Small intestine (tissue), 7 donors: ENCODE measurements at regions not wholly inside any gene's neighbourhood (a gene's known extent, or its start where the extent isn't known, plus 50 kb on each side); places are given as distances from the start of the nearest gene placed in this dataset.

Experiments used
- DNase-seq, 2 donors: peaks; one replicate each; pipeline versions ENCODE4 v3.0.0 to v3.0.0-alpha.2; 2013
- FAIRE-seq: peaks from 2 replicates; lab custom pipeline; 2012; peaks lifted over from hg19 to GRCh38; lab: Jason Lieb, UNC
- H3K27ac ChIP-seq, 3 donors: one replicate each; pipeline ENCODE4 v1.5.1; 2013; ENCODE audit warnings: low read length in 2 of 3, mild to moderate bottlenecking in 2 of 3, control low read depth in 1 of 3, inconsistent platforms in 1 of 3, low read depth in 1 of 3, moderate library complexity in 1 of 3
- H3K27me3 ChIP-seq, 3 donors: one replicate each; pipeline ENCODE4 v1.6.1; 2013; ENCODE audit warnings: low read length in 3 of 3, inconsistent platforms in 1 of 3; ENCODE audit not compliant: control insufficient read depth in 3 of 3, insufficient read depth in 3 of 3
- H3K36me3 ChIP-seq, 3 donors: one replicate each; pipeline ENCODE4 v1.6.1; 2013; ENCODE audit warnings: low read length in 3 of 3, inconsistent platforms in 1 of 3, low read depth in 1 of 3, mild to moderate bottlenecking in 1 of 3, moderate library complexity in 1 of 3; ENCODE audit not compliant: control insufficient read depth in 3 of 3, insufficient read depth in 2 of 3
- H3K4me1 ChIP-seq, 3 donors: one replicate each; pipeline ENCODE4 v1.6.1; 2013; ENCODE audit warnings: low read length in 2 of 3, inconsistent platforms in 1 of 3, low read depth in 1 of 3, mild to moderate bottlenecking in 1 of 3, moderate library complexity in 1 of 3; ENCODE audit not compliant: control insufficient read depth in 3 of 3, insufficient read depth in 2 of 3
- H3K4me3 ChIP-seq, 3 donors: one replicate each; pipeline ENCODE4 v1.5.1; 2013; ENCODE audit warnings: low read length in 3 of 3, control low read depth in 1 of 3, inconsistent platforms in 1 of 3, low read depth in 1 of 3, mild to moderate bottlenecking in 1 of 3, moderate library complexity in 1 of 3
- H3K9me3 ChIP-seq, 2 donors: one replicate each; pipeline ENCODE4 v1.6.1; 2013; ENCODE audit warnings: low read depth in 1 of 2, low read length in 1 of 2; ENCODE audit not compliant: control insufficient read depth in 2 of 2, insufficient read depth in 1 of 2
- WGBS, 3 donors: extraction: QIAGEN DNeasy Blood & Tissue Kit; methylation state at CpG; one replicate each; pipeline ENCODE4 v1.1.7; 2013; 5-methylcytosine and 5-hydroxymethylcytosine counted together
- donor health status: healthy with polysubstance abuse.
- donor health status: control.
- donor health status: control.
- donor health status: Bipolar disorder and iron deficiency.
- donor health status: healthy.

DNA sequence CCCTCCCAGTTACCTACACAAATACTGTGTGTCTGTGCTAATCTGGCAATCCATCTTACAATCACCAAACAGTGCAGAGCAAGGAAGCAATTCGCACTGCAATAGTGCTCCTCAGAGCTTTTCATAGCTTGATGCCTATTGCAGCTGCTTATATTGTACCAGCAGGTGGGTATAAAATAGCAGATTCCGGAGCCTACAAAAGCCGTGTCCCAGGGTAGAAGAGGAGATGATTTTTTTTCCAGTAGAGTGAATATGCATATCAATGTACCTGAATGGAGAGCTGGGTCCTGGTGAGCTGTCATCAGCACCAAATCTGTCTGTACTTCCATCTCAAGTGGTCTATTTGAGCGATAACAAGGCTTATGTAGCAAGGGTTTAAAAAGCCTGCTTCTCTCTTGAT lies 668.4 kb downstream of the DIAPH3 start:
- WGBS, 3 donors: 88 to 92% (median 89%) methylated on average over 4 of the region's 4 CpGs
- FAIRE-seq: no peak

GRCh38 chr13:59495936-59496512 lies 667.7 kb downstream of the DIAPH3 start:
- Histone ChIP-seq H3K27ac (no peak overlapping the region), H3K36me3 (no peaks in the 10 kb centered on the region), H3K27me3 (no peaks in the 10 kb centered on the region), H3K9me3 (no peaks in the 10 kb centered on the region), H3K4me3 (no peak overlapping the region), H3K4me1 (no peaks in the 10 kb centered on the region)
- FAIRE-seq (no peak), DNase-seq (no peak)
- WGBS, 3 donors: 79 to 85% (median 79%) methylated on average over 7 of the region's 7 CpGs

More for the DNA sequence above, 668.4 kb downstream of the DIAPH3 start:
- no peak for DNase-seq
- Histone ChIP-seq H3K27me3 (no peaks in the 10 kb centered on the region), H3K9me3 (no peaks in the 10 kb centered on the region), H3K36me3 (no peaks in the 10 kb centered on the region), H3K27ac (no peak overlapping the region), H3K4me3 (no peak overlapping the region), H3K4me1 (no peaks in the 10 kb centered on the region)

DNA sequence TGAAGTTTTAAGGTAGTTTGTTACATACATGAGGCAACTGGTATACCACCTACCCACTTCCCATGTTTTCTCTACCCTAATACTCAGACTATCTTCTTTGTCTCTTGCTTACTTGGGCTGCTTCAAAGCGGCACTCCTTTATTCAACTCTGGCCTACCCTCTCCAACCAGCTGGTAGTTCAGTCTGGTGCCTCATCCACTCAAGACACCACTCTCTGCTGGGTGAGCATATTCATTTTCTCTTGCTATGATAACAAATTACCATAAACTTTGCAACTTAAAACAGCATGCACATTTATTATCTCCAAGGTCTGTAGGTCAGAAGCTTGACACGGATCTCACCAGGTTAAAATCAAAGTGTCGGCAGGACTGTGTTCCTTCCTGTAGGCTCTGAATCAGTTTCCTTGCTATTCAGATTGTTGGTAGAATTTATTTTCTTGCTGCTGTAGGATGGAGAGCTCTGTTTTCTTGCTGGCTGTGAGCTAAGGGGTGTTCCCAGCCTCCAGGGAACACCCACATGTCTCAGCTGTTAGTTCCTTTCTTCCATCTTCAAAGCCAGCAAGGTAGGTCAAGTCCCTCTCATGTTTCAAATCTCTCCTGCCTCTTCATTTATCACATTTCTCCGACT lies 666.0 kb downstream of the DIAPH3 start:
- 77 to 84% (median 80%) methylated on average over 4 of the region's 4 CpGs for WGBS, 3 donors
- DNase-seq: no peak

DNA sequence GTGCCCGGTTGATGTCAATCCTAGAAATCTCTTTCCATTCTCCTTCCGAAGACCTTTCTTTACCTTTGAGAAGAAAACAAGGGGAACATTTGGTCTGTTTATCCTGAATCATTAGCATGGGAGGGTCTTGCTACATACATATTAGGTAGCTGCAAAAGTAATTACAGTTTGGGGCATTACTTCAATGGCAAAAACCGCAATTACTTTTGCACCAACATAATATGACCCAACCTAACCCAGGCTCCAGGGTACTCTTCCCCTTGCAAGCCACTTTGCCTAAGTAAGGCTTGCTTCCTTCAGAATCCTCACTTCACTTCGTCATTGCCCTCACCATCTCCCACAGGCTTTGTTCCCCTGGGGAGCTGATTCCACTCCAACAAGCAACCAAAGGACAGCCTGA lies 662.7 kb downstream of the DIAPH3 start:
- no peaks in the 10 kb centered on the region for H3K36me3 ChIP-seq
- 78 to 90% (median 89%) methylated on average over 4 of the region's 4 CpGs for WGBS, 3 donors
- no peak for DNase-seq

More for the DNA sequence above, 666.0 kb downstream of the DIAPH3 start:
- Histone ChIP-seq H3K27me3 (no peaks in the 10 kb centered on the region), H3K4me3 (no peak overlapping the region), H3K4me1 (no peaks in the 10 kb centered on the region), H3K36me3 (no peaks in the 10 kb centered on the region), H3K27ac (no peak overlapping the region), H3K9me3 (no peaks in the 10 kb centered on the region)
- no peak for FAIRE-seq

DNA sequence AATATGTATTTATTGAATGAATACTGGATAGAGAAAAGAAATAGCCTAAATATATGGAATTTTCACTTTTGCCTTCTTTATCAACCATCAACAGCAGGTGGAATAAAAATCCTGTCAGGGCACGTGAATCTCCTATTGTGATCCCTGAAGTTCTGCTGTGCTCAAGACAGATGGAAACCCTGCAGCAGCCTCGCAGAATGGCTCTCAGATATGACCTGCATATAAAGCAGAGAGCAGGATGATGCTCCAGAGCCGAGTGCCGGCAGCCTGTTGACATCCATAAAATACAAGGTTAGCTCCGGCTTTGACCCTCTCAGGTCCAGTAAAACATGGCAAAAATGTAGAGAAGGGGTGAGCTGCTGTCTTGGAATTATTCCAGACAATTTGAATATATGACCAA lies 659.3 kb downstream of the DIAPH3 start:
- DNase-seq (no peak), FAIRE-seq (no peak)
- WGBS, 3 donors: 77 to 85% (median 80%) methylated on average over 5 of the region's 5 CpGs
- no peaks in the 10 kb centered on the region for H3K4me1 ChIP-seq
- H3K36me3 ChIP-seq: no peaks in the 10 kb centered on the region
- no peaks in the 10 kb centered on the region for H3K27me3 ChIP-seq
- no peaks in the 10 kb centered on the region for H3K9me3 ChIP-seq
- H3K4me3 ChIP-seq: no peak overlapping the region
- no peak overlapping the region for H3K27ac ChIP-seq

More for the DNA sequence above, 662.7 kb downstream of the DIAPH3 start:
- H3K9me3 ChIP-seq: no peaks in the 10 kb centered on the region
- H3K27ac ChIP-seq: no peak overlapping the region
- H3K4me3 ChIP-seq: no peak overlapping the region
- no peaks in the 10 kb centered on the region for H3K27me3 ChIP-seq
- FAIRE-seq: no peak
- no peaks in the 10 kb centered on the region for H3K4me1 ChIP-seq

GRCh38 chr13:59510386-59510785 lies 653.3 kb downstream of the DIAPH3 start:
- Histone ChIP-seq H3K4me3 (no peak overlapping the region), H3K4me1 (no peaks in the 10 kb centered on the region), H3K27me3 (no peaks in the 10 kb centered on the region), H3K36me3 (no peaks in the 10 kb centered on the region), H3K9me3 (no peaks in the 10 kb centered on the region), H3K27ac (no peak overlapping the region)
- WGBS, 3 donors: 78 to 84% (median 82%) methylated on average over 4 of the region's 4 CpGs
- no peak for DNase-seq
- FAIRE-seq: no peak

- H3K27ac ChIP-seq: no peak overlapping the region
- WGBS, 3 donors: 13 to 51% (median 19%) methylated on average over 1 of the region's 1 CpG
- H3K27me3 ChIP-seq: no peaks in the 10 kb centered on the region
- no peaks in the 10 kb centered on the region for H3K9me3 ChIP-seq
- H3K4me3 ChIP-seq: no peak overlapping the region
- FAIRE-seq (no peak), DNase-seq (no peak)
- no peaks in the 10 kb centered on the region for H3K36me3 ChIP-seq
- H3K4me1 ChIP-seq: no peaks in the 10 kb centered on the region
Measured at GRCh38 chr13:59513686-59514085, 650.0 kb downstream of the DIAPH3 start.

- FAIRE-seq: no peak
- Histone ChIP-seq H3K27ac (no peak overlapping the region), H3K4me3 (no peak overlapping the region), H3K27me3 (no peaks in the 10 kb centered on the region), H3K36me3 (no peaks in the 10 kb centered on the region), H3K9me3 (no peaks in the 10 kb centered on the region), H3K4me1 (no peaks in the 10 kb centered on the region)
- no peak for DNase-seq
- 96 to 97% (median 97%) methylated on average over 5 of the region's 5 CpGs for WGBS, 3 donors
Measured at GRCh38 chr13:59514316-59514715, 649.4 kb downstream of the DIAPH3 start.

- FAIRE-seq: no peak
- 70 to 90% (median 85%) methylated on average over 2 of the region's 2 CpGs for WGBS, 3 donors
- H3K9me3 ChIP-seq: no peaks in the 10 kb centered on the region
- H3K27me3 ChIP-seq: no peaks in the 10 kb centered on the region
- H3K36me3 ChIP-seq: no peaks in the 10 kb centered on the region
- DNase-seq: no peak
- no peak overlapping the region for H3K27ac ChIP-seq
- H3K4me3 ChIP-seq: no peak overlapping the region
- no peaks in the 10 kb centered on the region for H3K4me1 ChIP-seq
Measured at GRCh38 chr13:59519819-59520218, 643.9 kb downstream of the DIAPH3 start.
